HCT116 (cell line): ENCODE measurements at regions not wholly inside any gene's neighbourhood (a gene's known extent, or its start where the extent isn't known, plus 50 kb on each side); places are given as distances from the start of the nearest gene placed in this dataset.

Experiments used
- ATAC-seq: fragments of 200-7000 bp; cut with Tn5 transposase; 2 replicates; pipeline ENCODE4 v1.9.1; 2020; ENCODE audit warnings: mild to moderate bottlenecking, moderate library complexity
- BruUV-seq: library from RNA; stranded (reverse); fragments of 400-500 nt; replicated peaks from 2 replicates; lab custom pipeline; 2021; lab: Mats Ljungman, UMichigan
- CTCF ChIA-PET: fragments of 300-600 bp; sonication (Branson Sonifier 250); formaldehyde crosslinking; loops from one replicate; lab custom pipeline; 2021; ENCODE audit warnings: antibody characterized with exemption; lab: Charles Lee
- POLR2A ChIA-PET: fragments of 300-600, 350-600 bp; sonication (Branson Sonifier 250); formaldehyde crosslinking; loops from one replicate; lab custom pipeline; 2021; ENCODE audit warnings: antibody characterized with exemption; lab: Charles Lee
- RAD21 ChIA-PET, 2 experiments: fragments of 300-600 bp; sonication (Branson Sonifier 250); formaldehyde crosslinking; loops; one replicate each; lab custom pipeline; 2023; ENCODE audit warnings: low total read pairs in 2 of 2; ENCODE audit not compliant: uncharacterized antibody in 2 of 2, unreplicated experiment in 2 of 2, low non-redundant PET in 1 of 2; lab: Charles Lee
- DNase-seq: peaks from one replicate; pipeline ENCODE4 v3.0.0-alpha.2; 2010; ENCODE audit warnings: low read depth, low spot score
- H2AFZ ChIP-seq: fragments of 200-600 bp; shearing (Covaris generic), sonication (generic); 2 replicates; pipeline ENCODE4 v1.6.1; 2017; ENCODE audit warnings: low read depth, mixed run types, mixed read lengths, antibody characterized with exemption, low read length; ENCODE audit not compliant: poor library complexity, severe bottlenecking
- H3K27ac ChIP-seq: 2 replicates; pipeline ENCODE4 v1.5.1; 2012; ENCODE audit warnings: low read depth, low read length
- H3K27me3 ChIP-seq: fragments of 200-600 bp; sonication (generic); 2 replicates; pipeline ENCODE4 v1.6.1; 2016; ENCODE audit warnings: mixed run types, low read length, mixed read lengths; ENCODE audit not compliant: insufficient read depth
- H3K36me3 ChIP-seq, 2 experiments: fragments of 200-500 bp in 1 of 2; fragments of 200-600 bp in 1 of 2; sonication (Bioruptor generic) in 1 of 2; sonication (generic) in 1 of 2; 2 replicates each; pipeline versions ENCODE4 v1.5.1 to v1.6.1; 2014 to 2016; ENCODE audit warnings: low read length in 2 of 2, inconsistent platforms in 1 of 2, mixed read lengths in 1 of 2, mixed run types in 1 of 2; ENCODE audit not compliant: insufficient read depth in 2 of 2, control insufficient read depth in 1 of 2
- H3K4me1 ChIP-seq, 2 experiments: fragments of 200-600 bp in 1 of 2; sonication (generic) in 1 of 2; 2 replicates each; pipeline versions ENCODE4 v1.5.1 to v1.6.1; 2012 to 2017; ENCODE audit warnings: low read length in 2 of 2, inconsistent platforms in 1 of 2, mild to moderate bottlenecking in 1 of 2, mixed read lengths in 1 of 2, mixed run types in 1 of 2, moderate library complexity in 1 of 2; ENCODE audit not compliant: insufficient read depth in 2 of 2, control insufficient read depth in 1 of 2
- H3K4me2 ChIP-seq: fragments of 200-600 bp; sonication (generic); 2 replicates; pipeline ENCODE4 v1.6.1; 2017; ENCODE audit warnings: mixed run types, low read length, mixed read lengths
- H3K4me3 ChIP-seq, 2 experiments: fragments of 200-600 bp in 1 of 2; sonication (generic) in 1 of 2; replicated peaks in 1 of 2; 2 replicates each; pipeline ENCODE4 v1.5.1; 2011 to 2016; ENCODE audit warnings: low read length in 2 of 2, control low read depth in 1 of 2, low read depth in 1 of 2, mild to moderate bottlenecking in 1 of 2, mixed read lengths in 1 of 2, mixed run types in 1 of 2
- H3K79me2 ChIP-seq: fragments of 200-600 bp; sonication (generic); 2 replicates; pipeline ENCODE4 v1.6.1; 2017; ENCODE audit warnings: mild to moderate bottlenecking, mixed run types, low read length, moderate library complexity, mixed read lengths; ENCODE audit not compliant: insufficient read depth
- H3K9ac ChIP-seq: fragments of 200-600 bp; sonication (generic); 2 replicates; pipeline ENCODE4 v1.6.1; 2016; ENCODE audit warnings: low read length, mixed read lengths
- H3K9me2 ChIP-seq: fragments of 200-600 bp; sonication (generic), shearing (Covaris generic); 2 replicates; pipeline ENCODE4 v1.6.1; 2017; ENCODE audit warnings: mixed run types, mild to moderate bottlenecking, moderate library complexity; ENCODE audit not compliant: insufficient read depth
- H3K9me3 ChIP-seq, 2 experiments: fragments of 200-500 bp in 1 of 2; fragments of 200-600 bp in 1 of 2; sonication (Bioruptor generic) in 1 of 2; sonication (generic) in 1 of 2; 2 replicates each; pipeline ENCODE4 v1.6.1; 2014 to 2017; ENCODE audit warnings: low read length in 2 of 2, mixed read lengths in 2 of 2, inconsistent platforms in 1 of 2, low read depth in 1 of 2, mild to moderate bottlenecking in 1 of 2, mixed run types in 1 of 2, moderate library complexity in 1 of 2; ENCODE audit not compliant: control insufficient read depth in 1 of 2, insufficient read depth in 1 of 2
- H4K20me1 ChIP-seq: fragments of 200-600 bp; sonication (generic), shearing (Covaris generic); 2 replicates; pipeline ENCODE4 v1.6.1; 2017; ENCODE audit warnings: mixed run types, mild to moderate bottlenecking, moderate library complexity; ENCODE audit not compliant: insufficient read depth
- CBX3 ChIP-seq: IDR thresholded peaks from 2 replicates; pipeline ENCODE4 v1.6.1; 2012; ENCODE audit warnings: low read depth
- CEBPB ChIP-seq: IDR thresholded peaks from 2 replicates; pipeline ENCODE4 v1.6.1; 2012; ENCODE audit warnings: low read depth
- EGR1 ChIP-seq: IDR thresholded peaks from 2 replicates; pipeline ENCODE4 v1.6.1; 2012; ENCODE audit warnings: low read depth
- ELF1 ChIP-seq: IDR thresholded peaks from 2 replicates; pipeline ENCODE4 v1.6.1; 2012; ENCODE audit warnings: low read depth, borderline replicate concordance
- EZH2 ChIP-seq: fragments of 200-600 bp; sonication (generic); IDR thresholded peaks from 2 replicates; pipeline ENCODE4 v1.6.1; 2017; ENCODE audit warnings: antibody characterized with exemption, mixed run types
- FOSL1 ChIP-seq: IDR thresholded peaks from 2 replicates; pipeline ENCODE4 v1.6.1; 2012; ENCODE audit warnings: low read depth
- POLR2AphosphoS5 ChIP-seq: IDR thresholded peaks from 2 replicates; pipeline ENCODE4 v1.6.1; 2011; ENCODE audit warnings: mild to moderate bottlenecking, low read depth, low read length, moderate library complexity
- RAD21 ChIP-seq: IDR thresholded peaks from 2 replicates; pipeline ENCODE4 v1.6.1; 2012; ENCODE audit warnings: low read depth, mild to moderate bottlenecking
- REST ChIP-seq: IDR thresholded peaks from 2 replicates; pipeline ENCODE4 v1.6.1; 2012; ENCODE audit warnings: low read depth
- SIN3A ChIP-seq: IDR thresholded peaks from 2 replicates; pipeline ENCODE4 v1.6.1; 2012; ENCODE audit warnings: low read depth
- SP1 ChIP-seq: IDR thresholded peaks from 2 replicates; pipeline ENCODE4 v1.6.1; 2012; ENCODE audit warnings: low read depth
- SRF ChIP-seq: IDR thresholded peaks from 2 replicates; pipeline ENCODE4 v1.6.1; 2012; ENCODE audit warnings: low read depth
- ZFX ChIP-seq: fragments of 450-650 bp; IDR thresholded peaks from 2 replicates; pipeline ENCODE4 v1.6.1; 2017
- ZNF274 ChIP-seq: fragments of 200-500 bp; sonication (Bioruptor generic); IDR thresholded peaks from 2 replicates; pipeline ENCODE4 v1.6.1; 2014; ENCODE audit warnings: mild to moderate bottlenecking, low read depth, low read length, inconsistent platforms
- intact Hi-C: fragments of 100-400 bp; cut with micrococcal nuclease; formaldehyde crosslinking; loops from 2 replicates; pipeline ENCODE4 v1.10.0; 2022
- TF ChIP-seq, protein P1 (sequence below): IDR thresholded peaks from 2 replicates; pipeline ENCODE4 v1.6.1; 2012

DNA sequence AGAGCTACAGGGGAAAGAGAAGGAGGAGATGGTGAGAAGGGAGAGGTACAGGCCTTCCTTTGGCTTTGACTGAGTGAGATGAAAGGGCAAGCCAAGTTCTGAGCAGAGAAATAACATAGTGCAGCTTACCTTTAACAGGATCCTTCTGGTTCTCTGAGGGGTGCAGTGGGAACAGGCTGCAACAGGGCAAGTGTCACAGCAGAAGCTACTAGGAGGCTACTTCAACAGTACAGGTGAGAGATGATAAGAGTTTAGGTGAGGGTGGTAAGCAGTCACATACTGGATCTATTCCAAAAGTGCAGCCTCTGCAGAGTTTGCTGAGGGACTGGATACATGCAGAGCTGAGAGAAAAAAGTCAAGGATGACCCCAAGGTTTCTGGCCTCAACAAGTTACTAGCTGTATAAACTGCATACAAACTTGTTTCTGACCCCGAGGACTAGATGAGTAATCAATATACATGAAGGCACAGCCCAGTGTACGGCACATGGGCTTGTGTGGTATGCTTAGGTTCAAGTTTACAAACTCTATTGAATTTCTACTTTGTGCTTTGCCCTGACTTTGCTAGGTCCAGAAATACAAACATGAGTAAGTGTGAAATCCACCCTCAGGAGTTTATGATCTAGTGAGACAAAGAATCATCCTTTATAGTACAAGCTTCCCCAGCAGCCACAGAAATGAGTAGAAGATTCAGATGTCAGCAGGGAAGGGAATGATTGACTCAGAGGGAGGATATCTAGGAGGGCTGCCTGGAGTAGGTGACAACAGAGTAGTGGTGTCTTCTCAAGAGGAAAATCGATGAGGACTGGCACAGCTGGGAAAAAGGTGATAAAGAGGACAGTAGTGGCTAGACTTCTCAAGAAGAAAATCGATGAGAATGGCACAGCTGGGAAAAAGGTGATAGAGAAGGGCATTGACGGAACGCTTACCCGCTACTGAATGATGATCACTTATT lies 78.2 kb upstream of the TJP1 start (continued):
- TF ChIP-seq REST: no peak

- Histone ChIP-seq H3K79me2 (no peaks in the 10 kb centered on the region), H3K9me3 (no peaks in the 10 kb centered on the region), H4K20me1 (no peaks in the 10 kb centered on the region), H3K9ac (no peak overlapping the region), H3K27ac (no peak overlapping the region), H2AFZ (no peak overlapping the region), H3K27me3 (no peaks in the 10 kb centered on the region), H3K9me2 (no peaks in the 10 kb centered on the region), H3K4me1 (no peaks in the 10 kb centered on the region), H3K4me2 (no peak overlapping the region), H3K4me3 (no peak overlapping the region), H3K36me3 (no peaks in the 10 kb centered on the region)
- no peak for ATAC-seq
- RAD21 ChIA-PET: no interaction called here
- CTCF ChIA-PET: no interaction called here
- TF ChIP-seq SIN3A (no peak), ELF1 (no peak), EZH2 (no peak), POLR2AphosphoS5 (no peak), REST (no peak), RAD21 (no peak), CBX3 (no peak), ZFX (no peak), SRF (no peak), SP1 (no peak), FOSL1 (no peak), CEBPB (no peak), EGR1 (no peak), ZNF274 (no peak)
- TF ChIP-seq, protein P1, sequence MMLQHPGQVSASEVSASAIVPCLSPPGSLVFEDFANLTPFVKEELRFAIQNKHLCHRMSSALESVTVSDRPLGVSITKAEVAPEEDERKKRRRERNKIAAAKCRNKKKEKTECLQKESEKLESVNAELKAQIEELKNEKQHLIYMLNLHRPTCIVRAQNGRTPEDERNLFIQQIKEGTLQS: no peak
- no TSS peak for BruUV-seq
- intact Hi-C loops: no loop called here
- POLR2A ChIA-PET: no interaction called here
- DNase-seq: no peak
These were observed 73.8 kb upstream of the TJP1 start for GRCh38 chr15:29896062-29896461.
